HFF-Myc (cell line): ENCODE measurements at regions not wholly inside any gene's neighbourhood (a gene's known extent, or its start where the extent isn't known, plus 50 kb on each side); places are given as distances from the start of the nearest gene placed in this dataset.

Experiments used
- DNase-seq: peaks from one replicate; pipeline ENCODE4 v3.0.0-alpha.2; 2011; ENCODE audit warnings: low read depth; ENCODE audit errors: extremely low read depth
- H3K4me3 ChIP-seq: replicated peaks from 2 replicates; pipeline ENCODE4 v1.5.1; 2011; ENCODE audit warnings: low read depth, mild to moderate bottlenecking, control low read depth, low read length
- CTCF ChIP-seq: IDR thresholded peaks from 2 replicates; pipeline ENCODE4 v1.5.1; 2012; ENCODE audit warnings: mild to moderate bottlenecking, low read depth, low read length, control low read depth; ENCODE audit errors: missing control alignments

- no peak overlapping the region for H3K4me3 ChIP-seq
- TF ChIP-seq CTCF: no peak
- no peak for DNase-seq
These were observed 684.3 kb upstream of the SOX9 start for GRCh38 chr17:71436479-71436878.

GRCh38 chr17:71437166-71437565 is 683.7 kb upstream of the SOX9 start:
- H3K4me3 ChIP-seq: no peak overlapping the region
- DNase-seq: no peak
- TF ChIP-seq CTCF: no peak

- peak; percentile 86 for DNase-seq
- H3K4me3 ChIP-seq: no peak overlapping the region
- TF ChIP-seq CTCF: no peak
These were observed 682.1 kb upstream of the SOX9 start for GRCh38 chr17:71438631-71439146.

GRCh38 chr17:71440513-71440912 is 680.3 kb upstream of the SOX9 start:
- no peak for DNase-seq
- no peak overlapping the region for H3K4me3 ChIP-seq
- TF ChIP-seq CTCF: no peak

- no peak overlapping the region for H3K4me3 ChIP-seq
- DNase-seq: peak; percentile 72
- no peak for TF ChIP-seq CTCF
These were observed 679.7 kb upstream of the SOX9 start for GRCh38 chr17:71441098-71441497.

GRCh38 chr17:71444078-71444477 is 676.7 kb upstream of the SOX9 start:
- TF ChIP-seq CTCF: no peak
- DNase-seq: no peak
- no peak overlapping the region for H3K4me3 ChIP-seq

- TF ChIP-seq CTCF: no peak
- no peak for DNase-seq
- no peak overlapping the region for H3K4me3 ChIP-seq
These were observed 674.0 kb upstream of the SOX9 start for GRCh38 chr17:71446645-71447437.
